ENCODE measurements at regions not wholly inside any gene's neighbourhood (a gene's known extent, or its start where the extent isn't known, plus 50 kb on each side); places are given as distances from the start of the nearest gene placed in this dataset.
"Not testable (repeated sequence)": the region's sequence is repeated elsewhere in the genome, so short reads cannot be mapped to it uniquely, and the experiment has no call there.

- no peak for ATAC-seq
Observed at GRCh38 chr4:29966386-29966785, 753.8 kb upstream of the PCDH7 start.

DNA sequence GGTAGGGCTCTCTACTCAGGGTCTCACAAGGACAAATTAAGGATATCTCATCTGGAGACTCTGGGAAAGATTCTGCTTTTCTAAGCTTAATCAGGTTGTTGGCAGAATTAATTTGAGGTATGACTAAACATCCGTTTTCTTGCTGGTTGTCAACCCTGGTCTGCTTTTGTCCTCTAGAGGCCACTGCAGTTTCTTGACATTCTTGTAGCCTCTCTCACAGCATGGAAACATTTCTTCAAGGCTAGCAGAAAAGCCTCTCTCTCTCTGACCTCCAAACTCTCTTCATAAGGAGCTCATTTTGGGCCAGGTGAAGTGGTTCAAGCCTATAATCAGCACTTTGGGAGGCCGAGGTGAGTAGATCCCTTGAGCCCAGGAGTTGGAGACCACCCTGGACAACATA, 749.5 kb upstream of the PCDH7 start:
- no peak for ATAC-seq

DNA sequence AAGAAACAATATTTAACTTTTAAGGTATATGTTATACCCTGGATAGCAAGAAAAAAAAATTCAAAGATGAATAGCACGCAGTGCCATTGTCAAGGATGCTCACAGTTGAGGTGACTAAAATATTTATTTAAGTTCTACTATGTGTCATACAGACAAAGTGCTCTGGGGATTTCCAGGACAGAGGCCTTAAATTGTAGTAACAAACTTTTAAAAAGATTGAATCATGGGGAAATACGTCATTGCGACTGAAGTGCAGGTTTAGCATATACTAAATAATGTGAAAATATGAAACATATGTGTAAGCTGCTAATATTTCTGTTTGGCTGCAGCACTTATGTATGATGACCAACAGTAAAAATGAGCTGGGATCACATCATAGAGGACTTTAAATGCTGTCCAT, 748.0 kb upstream of the PCDH7 start:
- ATAC-seq: no peak

DNA sequence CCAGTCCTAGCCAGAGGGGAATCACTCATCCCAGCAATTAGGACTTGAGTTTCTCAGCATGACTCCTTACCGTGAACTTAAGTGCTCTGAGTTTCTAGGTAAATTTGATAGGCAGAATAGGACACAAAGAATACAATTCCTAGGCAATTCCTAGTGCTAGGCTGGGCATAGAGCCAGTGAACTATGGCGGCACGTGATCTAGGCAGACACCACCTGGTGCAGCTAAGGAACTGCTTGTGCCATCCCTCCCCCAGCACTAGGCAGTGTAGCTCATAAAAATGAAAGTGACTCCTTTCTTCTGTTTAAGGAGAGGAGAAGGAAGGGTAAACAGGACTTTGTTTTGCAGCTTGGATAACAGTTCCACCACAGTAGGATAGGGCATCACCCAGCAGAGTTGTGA, 736.3 kb upstream of the PCDH7 start:
- no peak for ATAC-seq

DNA sequence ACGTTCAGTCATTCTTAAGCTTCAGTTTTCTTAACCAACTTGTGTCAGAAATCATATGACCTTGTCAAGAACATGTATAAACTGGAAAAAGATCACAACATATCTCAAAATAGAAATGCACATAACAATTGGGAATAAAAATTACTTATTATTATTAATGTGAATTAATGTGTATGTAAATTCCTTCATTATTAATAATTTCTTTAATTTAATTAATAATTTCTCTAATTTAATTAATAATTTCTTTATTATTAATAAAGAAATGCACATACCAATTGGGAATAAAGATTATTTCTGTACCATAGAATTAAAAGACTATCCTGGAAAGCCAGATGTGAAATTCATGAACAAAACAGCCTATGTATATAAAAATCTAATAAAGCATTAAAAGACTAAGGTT, 718.5 kb upstream of the PCDH7 start:
- no peak for ATAC-seq

DNA sequence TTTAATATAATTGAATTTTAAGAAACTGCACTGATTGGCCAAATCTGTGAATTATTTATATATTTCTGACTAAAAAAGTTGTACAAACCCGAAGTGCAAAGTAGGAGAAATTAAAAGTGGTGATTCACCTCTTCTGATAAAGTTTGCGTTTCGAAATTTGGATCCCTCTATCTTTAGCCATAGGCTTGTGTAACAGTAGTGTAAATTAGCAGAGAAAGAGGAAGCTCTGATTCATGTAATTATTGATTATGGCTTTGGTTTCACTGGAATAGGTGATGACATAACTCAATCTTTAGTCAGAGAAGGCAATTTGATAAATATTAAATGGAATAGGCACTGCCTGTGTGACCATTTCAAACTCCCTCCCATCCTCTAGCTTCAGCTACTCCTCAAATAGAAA, 717.8 kb upstream of the PCDH7 start:
- no peak for ATAC-seq

DNA sequence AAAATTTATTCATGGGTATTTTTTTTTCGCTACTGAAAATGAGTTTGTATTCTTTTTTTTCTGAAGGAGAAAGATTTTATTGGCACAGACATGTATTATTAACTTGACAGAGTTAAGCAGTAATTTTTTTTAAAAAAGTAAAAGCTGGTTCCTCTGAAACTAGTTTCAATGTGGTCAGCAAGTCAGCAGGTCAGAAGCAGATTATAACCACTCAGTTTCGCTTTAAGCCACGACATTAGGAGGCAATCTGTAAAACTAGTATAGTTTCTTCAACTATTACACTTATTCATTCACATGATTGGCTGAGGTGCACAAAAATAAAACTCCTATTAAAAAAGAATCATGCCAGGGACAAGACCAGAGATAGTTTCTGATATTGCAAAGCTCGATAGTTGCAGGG, 714.2 kb upstream of the PCDH7 start:
- no peak for ATAC-seq

DNA sequence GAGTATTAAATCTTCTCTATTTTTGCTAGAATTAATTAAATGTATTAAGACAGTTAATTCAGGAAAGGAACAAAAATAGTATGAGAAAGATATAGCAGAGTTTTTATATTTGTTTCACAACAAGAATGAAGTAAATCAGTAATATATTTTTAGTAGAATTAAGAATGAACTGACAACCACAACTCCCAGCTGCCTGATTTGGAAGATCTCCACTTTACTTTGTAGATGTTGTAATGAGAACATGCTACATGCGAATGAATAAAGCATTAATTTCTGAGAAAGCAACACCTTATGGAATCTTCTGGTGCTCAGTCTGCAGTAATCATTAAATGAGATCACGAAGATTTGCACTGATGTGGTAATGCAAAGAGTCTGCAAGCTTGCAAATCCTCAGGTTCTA, 695.6 kb upstream of the PCDH7 start:
- ATAC-seq: no peak

DNA sequence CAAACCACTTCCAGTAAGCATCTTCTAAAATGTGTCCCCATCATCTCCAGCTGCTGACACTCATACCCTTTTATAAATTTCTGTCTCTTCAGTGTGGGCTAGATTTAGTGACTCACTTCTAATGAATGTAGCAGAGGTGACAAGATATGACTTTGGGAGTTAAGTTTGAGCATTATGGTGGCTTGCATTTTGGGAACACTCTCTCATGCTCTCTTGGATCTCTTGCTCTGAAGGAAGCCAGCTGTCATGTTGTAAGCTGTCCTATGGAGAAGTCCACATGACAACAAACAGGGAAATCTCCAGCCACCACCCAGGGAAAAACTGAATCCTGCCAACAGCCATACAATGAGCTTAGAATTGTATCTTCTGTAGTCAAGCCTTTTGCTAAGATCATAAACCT, 691.3 kb upstream of the PCDH7 start:
- no peak for ATAC-seq

DNA sequence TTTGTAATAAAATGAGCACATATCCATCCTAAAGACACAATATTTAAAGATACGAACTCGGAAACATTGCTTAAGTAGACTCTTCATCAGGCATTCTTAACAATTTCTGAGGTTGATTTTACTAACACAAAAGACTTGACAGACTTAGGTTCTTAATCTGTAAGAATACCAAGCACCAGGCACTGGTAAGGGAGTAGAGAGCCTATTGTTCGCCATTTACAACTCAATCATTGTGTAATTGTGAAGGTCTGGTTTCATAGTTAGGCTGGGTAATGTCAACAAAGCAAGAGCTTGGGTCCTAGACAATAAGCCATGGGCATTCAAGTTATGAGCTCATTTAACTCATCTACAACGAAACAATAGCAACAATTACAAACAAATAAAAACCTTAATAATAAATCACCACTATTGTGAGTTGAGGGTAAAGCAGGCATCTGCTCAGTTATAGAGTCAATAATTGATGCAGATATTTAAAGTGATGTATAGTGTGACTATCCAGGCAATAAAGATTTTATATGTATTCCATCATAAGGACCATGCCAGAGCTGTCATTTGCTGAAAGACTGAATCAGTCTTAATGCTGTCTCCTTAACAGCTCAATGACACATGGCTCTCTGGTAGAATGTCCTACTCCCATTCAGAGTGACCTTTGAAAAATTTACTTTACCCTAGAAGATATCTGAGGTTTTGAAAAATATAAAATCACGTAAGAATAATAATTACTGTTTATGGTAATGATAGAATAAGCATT, 664.0 kb upstream of the PCDH7 start:
- ATAC-seq: no peak

- ATAC-seq: no peak
Observed at GRCh38 chr4:30068234-30068633, 651.9 kb upstream of the PCDH7 start.

DNA sequence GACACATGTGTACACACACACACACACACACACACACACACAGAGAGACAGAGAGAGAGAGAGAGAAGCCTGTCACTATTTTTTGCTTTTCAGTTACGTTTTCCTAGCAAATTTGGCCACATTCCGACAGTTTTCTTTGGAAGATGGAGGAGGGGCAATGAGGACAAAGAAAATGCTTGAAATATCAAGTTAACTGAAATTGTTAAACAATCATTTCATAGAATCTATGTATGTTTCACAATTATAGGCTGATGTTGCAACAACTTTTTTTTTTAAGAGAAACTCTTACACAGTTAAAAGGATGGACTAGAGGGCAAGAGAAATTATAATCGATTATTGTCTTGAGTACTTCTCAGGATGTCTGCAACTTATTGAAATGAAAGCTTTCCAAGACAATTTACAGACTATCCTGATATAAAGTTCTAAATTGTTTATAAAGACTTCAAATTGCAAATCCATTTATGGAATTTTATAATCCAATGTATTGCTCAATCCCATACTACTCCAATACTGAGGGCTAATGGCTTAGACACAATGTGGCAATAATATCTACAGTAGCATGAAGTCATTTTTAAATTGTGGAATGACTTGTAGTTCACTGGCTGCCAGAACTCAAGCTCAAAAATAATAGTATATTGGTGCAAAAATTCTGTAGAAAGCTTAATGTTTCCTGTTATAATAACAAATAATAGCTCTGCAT, 647.0 kb upstream of the PCDH7 start:
- ATAC-seq: no peak

- not testable (repeated sequence) for ATAC-seq
Observed at GRCh38 chr4:30092420-30093128, 627.6 kb upstream of the PCDH7 start.

DNA sequence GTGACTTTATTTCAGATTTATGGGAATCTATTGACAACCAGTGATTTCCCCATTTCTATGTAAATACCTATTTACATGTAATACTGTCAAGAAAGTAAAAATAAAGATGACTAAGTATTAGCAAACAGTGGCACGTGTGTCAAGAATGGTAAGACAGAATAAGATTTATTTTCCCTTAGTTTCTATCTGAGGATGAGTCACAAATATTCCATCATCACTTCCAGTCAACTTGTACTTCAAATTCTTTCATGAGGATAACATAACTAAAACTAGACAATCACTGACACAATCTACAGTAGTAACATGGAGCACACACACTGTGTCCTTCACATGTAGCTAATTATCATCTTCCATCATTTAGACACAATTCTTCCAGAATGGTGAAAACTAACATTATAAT, 625.3 kb upstream of the PCDH7 start:
- no peak for ATAC-seq

- ATAC-seq: no peak
Observed at GRCh38 chr4:30103455-30103854, 616.7 kb upstream of the PCDH7 start.

GRCh38 chr4:30116401-30116800, 603.8 kb upstream of the PCDH7 start:
- ATAC-seq: no peak

DNA sequence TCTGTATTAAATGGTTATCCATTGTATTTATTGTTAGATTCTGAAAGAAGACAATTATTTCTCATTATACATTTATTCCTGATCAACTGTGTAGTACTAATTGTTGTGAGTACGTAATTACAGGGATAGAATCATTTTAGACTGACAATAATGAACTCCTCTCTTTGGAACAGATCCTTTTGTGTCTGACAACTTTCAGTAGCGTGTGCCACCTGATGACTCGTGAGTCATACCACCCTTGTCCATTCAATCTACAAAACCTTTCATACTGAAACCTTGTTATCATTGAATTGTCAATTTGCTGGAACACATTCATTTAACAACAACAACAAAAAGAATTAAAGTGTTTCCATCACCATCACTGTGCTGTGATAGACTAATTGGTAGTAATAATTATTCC, 602.7 kb upstream of the PCDH7 start:
- ATAC-seq: no peak

DNA sequence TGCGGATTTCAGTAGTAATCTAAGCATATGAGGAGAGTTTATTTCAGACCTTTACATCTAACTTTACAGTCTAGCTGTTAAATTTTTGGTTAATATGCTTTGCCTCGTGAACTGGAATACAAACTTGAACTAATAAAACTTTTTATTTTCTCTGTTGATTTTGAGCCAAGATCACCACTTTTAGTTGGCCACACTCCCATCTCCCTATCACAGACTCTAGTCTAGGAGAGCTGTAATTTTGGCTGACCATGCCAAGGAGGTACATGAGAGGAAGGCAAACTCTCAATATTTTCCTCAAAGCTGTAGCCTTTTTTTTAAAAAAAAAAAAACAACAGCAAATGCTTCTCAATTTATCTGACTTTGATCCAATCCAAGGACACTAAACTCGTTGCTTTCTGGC, 597.5 kb upstream of the PCDH7 start:
- no peak for ATAC-seq

- ATAC-seq: not testable (repeated sequence)
Observed at GRCh38 chr4:30124621-30125020, 595.5 kb upstream of the PCDH7 start.

DNA sequence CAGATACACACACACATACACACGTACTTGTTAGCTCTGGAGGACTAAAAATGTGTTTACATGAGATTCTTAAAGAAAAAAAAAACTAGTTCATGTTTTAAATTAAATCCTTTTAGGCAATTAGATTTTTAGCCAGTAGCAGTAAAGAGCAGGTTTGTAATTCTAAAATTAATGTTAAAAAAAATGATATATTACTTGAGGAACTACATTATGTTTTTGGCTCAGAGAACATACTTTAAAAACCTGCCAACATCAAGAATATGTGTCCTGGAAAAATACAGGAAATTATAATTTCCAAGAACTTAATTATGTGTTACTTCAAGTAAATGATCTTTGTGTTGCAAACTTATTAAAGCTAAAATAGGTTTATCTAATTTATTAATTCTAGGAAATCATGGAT, 594.3 kb upstream of the PCDH7 start:
- no peak for ATAC-seq

GRCh38 chr4:30126351-30126750, 593.8 kb upstream of the PCDH7 start:
- ATAC-seq: no peak

GRCh38 chr4:30148828-30149227, 571.3 kb upstream of the PCDH7 start:
- ATAC-seq: not testable (repeated sequence)

DNA sequence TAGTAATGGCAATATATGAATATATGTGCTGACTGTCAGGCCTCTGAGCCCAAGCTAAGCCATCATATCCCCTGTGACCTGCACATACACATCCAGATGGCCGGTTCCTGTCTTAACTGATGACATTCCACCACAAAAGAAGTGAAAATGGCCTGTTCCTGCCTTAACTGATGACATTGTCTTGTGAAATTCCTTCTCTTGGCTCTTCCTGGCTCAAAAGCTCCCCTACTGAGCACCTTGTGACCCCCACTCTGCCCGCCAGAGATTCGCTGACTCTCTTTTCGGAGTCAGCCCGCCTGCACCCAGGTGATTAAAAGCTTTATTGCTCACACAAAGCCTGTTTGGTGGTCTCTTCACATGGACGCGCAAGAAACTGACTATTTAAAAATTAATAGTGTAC, 570.6 kb upstream of the PCDH7 start:
- not testable (repeated sequence) for ATAC-seq

DNA sequence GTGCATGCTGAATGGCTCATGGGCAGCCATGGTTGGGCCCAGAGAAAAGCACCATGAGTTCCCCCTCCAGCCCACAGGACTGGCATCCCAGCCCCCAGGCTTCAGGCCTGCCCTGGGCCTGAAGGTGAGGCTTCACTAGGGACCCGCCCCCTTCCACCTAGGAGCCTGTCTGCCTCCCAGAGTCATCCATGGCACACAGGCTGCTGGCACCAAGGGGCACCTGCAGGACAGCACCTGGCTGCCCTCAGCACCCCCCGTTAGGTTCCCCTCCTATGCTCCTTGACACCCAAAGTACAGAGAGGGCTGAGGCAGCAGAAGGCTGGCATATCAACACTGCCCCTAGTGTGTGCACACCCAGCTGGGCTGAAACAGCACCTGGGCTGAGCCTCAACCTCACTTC, 566.7 kb upstream of the PCDH7 start:
- peak; percentile 10 for ATAC-seq

Data from esophagus mucosa (tissue), 1 donor.